SK-N-SH treated with all-trans-retinoic acid at 6 μM for 48 hours (cell line): ENCODE measurements at regions not wholly inside any gene's neighbourhood (a gene's known extent, or its start where the extent isn't known, plus 50 kb on each side); places are given as distances from the start of the nearest gene placed in this dataset.

ENCODE experiments used
- ATAC-seq: fragments of 200-7000 bp; cut with Tn5 transposase; 3 replicates; pipeline ENCODE4 v1.9.1; 2020; ENCODE audit warnings: mild to moderate bottlenecking, moderate library complexity
- ARNTL ChIP-seq: fragments of 450-650 bp; formaldehyde crosslinking; IDR thresholded peaks from 2 replicates; pipeline ENCODE4 v1.5.0; 2020; ENCODE audit warnings: low read depth, mild to moderate bottlenecking, moderate library complexity, borderline replicate concordance
- BACH2 ChIP-seq: fragments of 250-450 bp; sonication (Bioruptor Pico); IDR thresholded peaks from 2 replicates; pipeline ENCODE4 v1.9.0; 2021; ENCODE audit warnings: mild to moderate bottlenecking, borderline replicate concordance
- CSDC2 ChIP-seq: fragments of 250-450 bp; sonication (Bioruptor Pico); IDR thresholded peaks from 2 replicates; pipeline ENCODE4 v1.5.0; 2020; ENCODE audit warnings: mild to moderate bottlenecking, moderate library complexity
- ESRRG ChIP-seq: fragments of 250-450 bp; sonication (Bioruptor Pico); IDR thresholded peaks from 2 replicates; pipeline ENCODE4 v1.6.1; 2021; ENCODE audit warnings: mild to moderate bottlenecking
- GLIS3 ChIP-seq: fragments of 250-450 bp; sonication (Bioruptor Pico); IDR thresholded peaks from 2 replicates; pipeline ENCODE4 v1.5.0; 2020; ENCODE audit warnings: mild to moderate bottlenecking, moderate library complexity
- ISL1 ChIP-seq: fragments of 250-450 bp; sonication (Bioruptor Pico); IDR thresholded peaks from 2 replicates; pipeline ENCODE4 v2.1.2; 2022; ENCODE audit warnings: mild to moderate bottlenecking, moderate library complexity
- OSR1 ChIP-seq: fragments of 250-450 bp; sonication (Bioruptor Pico); IDR thresholded peaks from 2 replicates; pipeline ENCODE4 v1.8.0; 2022; ENCODE audit warnings: moderate library complexity, mild to moderate bottlenecking, inconsistent platforms
- PPARA ChIP-seq: fragments of 250-450 bp; sonication (Bioruptor Pico); IDR thresholded peaks from 2 replicates; pipeline ENCODE4 v1.5.0; 2020; ENCODE audit warnings: mild to moderate bottlenecking, borderline replicate concordance
- RARB ChIP-seq: fragments of 250-450 bp; sonication (Bioruptor Pico); IDR thresholded peaks from 2 replicates; pipeline ENCODE4 v1.8.0; 2021; ENCODE audit warnings: mild to moderate bottlenecking, moderate library complexity
- SNAI2 ChIP-seq: fragments of 250-450 bp; sonication (Bioruptor Pico); IDR thresholded peaks from 2 replicates; pipeline ENCODE4 v1.5.0; 2020; ENCODE audit warnings: mild to moderate bottlenecking, moderate library complexity
- ZC3H10 ChIP-seq: fragments of 250-450 bp; sonication (Bioruptor Pico); IDR thresholded peaks from 2 replicates; pipeline ENCODE4 v1.5.1; 2021; ENCODE audit warnings: mild to moderate bottlenecking, moderate library complexity
- ZFP3 ChIP-seq: fragments of 250-450 bp; sonication (Bioruptor Pico); IDR thresholded peaks from 2 replicates; pipeline ENCODE4 v1.5.0; 2020; ENCODE audit warnings: mild to moderate bottlenecking, moderate library complexity
- ZFP30 ChIP-seq: fragments of 450-650 bp; formaldehyde crosslinking; IDR thresholded peaks from 2 replicates; pipeline ENCODE4 v1.5.0; 2022; ENCODE audit warnings: mild to moderate bottlenecking, moderate library complexity
- ZNF565 ChIP-seq: fragments of 450-650 bp; formaldehyde crosslinking; conservative IDR thresholded peaks from 2 replicates; pipeline ENCODE4 v1.5.0; 2020; ENCODE audit warnings: low read depth, mild to moderate bottlenecking, moderate library complexity
- ZNF70 ChIP-seq: fragments of 450-650 bp; formaldehyde crosslinking; IDR thresholded peaks from 2 replicates; pipeline ENCODE4 v1.5.0; 2020; ENCODE audit warnings: mild to moderate bottlenecking, moderate library complexity
- ZNF8 ChIP-seq: fragments of 450-650 bp; formaldehyde crosslinking; IDR thresholded peaks from 2 replicates; pipeline ENCODE4 v1.5.0; 2020; ENCODE audit warnings: mild to moderate bottlenecking, moderate library complexity
- TF ChIP-seq, protein P1 (sequence below): fragments of 250-450 bp; sonication (Bioruptor Pico); IDR thresholded peaks from 2 replicates; pipeline ENCODE4 v1.8.0; 2020; ENCODE audit warnings: mild to moderate bottlenecking, moderate library complexity, borderline replicate concordance
- TF ChIP-seq, protein P2 (sequence below): fragments of 250-450 bp; sonication (Bioruptor Pico); IDR thresholded peaks from 2 replicates; pipeline ENCODE4 v1.5.0; 2020; ENCODE audit warnings: mild to moderate bottlenecking, moderate library complexity
- TF ChIP-seq, protein P3 (sequence below): fragments of 250-450 bp; sonication (Bioruptor Pico); IDR thresholded peaks from 2 replicates; pipeline ENCODE4 v1.8.0; 2021; ENCODE audit warnings: low read depth, mild to moderate bottlenecking, moderate library complexity, borderline replicate concordance
- TF ChIP-seq, protein P4 (sequence below): fragments of 250-450 bp; sonication (Bioruptor Pico); IDR thresholded peaks from 2 replicates; pipeline ENCODE4 v1.5.1; 2021; ENCODE audit warnings: mild to moderate bottlenecking, moderate library complexity

DNA sequence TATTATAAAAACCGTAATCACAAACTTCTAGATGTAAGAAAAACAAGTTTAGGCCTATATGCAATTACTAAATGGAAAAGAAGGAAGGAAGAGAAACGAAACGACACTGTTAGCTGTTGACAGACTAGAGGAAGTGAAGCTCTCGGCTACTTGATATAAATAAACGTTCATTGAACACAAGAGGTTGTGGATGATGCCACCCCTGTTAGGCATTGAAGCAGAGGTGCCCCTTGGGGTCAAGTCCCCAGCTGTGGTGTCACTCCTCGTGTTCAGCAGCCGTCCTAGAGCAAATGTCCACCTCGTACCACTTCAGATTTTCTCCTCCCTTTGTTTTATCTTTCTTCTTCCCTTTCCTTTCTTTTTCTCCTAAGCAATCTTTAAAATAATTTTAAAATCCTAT, 146.5 kb upstream of the UBE2E1 start:
- no peak for ATAC-seq
- TF ChIP-seq, protein P1, sequence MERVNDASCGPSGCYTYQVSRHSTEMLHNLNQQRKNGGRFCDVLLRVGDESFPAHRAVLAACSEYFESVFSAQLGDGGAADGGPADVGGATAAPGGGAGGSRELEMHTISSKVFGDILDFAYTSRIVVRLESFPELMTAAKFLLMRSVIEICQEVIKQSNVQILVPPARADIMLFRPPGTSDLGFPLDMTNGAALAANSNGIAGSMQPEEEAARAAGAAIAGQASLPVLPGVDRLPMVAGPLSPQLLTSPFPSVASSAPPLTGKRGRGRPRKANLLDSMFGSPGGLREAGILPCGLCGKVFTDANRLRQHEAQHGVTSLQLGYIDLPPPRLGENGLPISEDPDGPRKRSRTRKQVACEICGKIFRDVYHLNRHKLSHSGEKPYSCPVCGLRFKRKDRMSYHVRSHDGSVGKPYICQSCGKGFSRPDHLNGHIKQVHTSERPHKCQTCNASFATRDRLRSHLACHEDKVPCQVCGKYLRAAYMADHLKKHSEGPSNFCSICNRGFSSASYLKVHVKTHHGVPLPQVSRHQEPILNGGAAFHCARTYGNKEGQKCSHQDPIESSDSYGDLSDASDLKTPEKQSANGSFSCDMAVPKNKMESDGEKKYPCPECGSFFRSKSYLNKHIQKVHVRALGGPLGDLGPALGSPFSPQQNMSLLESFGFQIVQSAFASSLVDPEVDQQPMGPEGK (CRISPR knock-in tag) = no peak
- no peak for TF ChIP-seq SNAI2 (CRISPR knock-in tag)
- no peak for TF ChIP-seq CSDC2
- no peak for TF ChIP-seq ZNF565 (CRISPR knock-in tag)
- TF ChIP-seq ZNF8 (CRISPR knock-in tag) = no peak
- TF ChIP-seq OSR1 (CRISPR knock-in tag) = no peak
- TF ChIP-seq ZNF70 (CRISPR knock-in tag) = no peak
- no peak for TF ChIP-seq BACH2 (CRISPR knock-in tag)
- no peak for TF ChIP-seq ZFP30 (CRISPR knock-in tag)
- no peak for TF ChIP-seq RARB (CRISPR knock-in tag)
- no peak for TF ChIP-seq ISL1 (CRISPR knock-in tag)
- TF ChIP-seq PPARA (CRISPR knock-in tag) = no peak
- TF ChIP-seq ESRRG (CRISPR knock-in tag) = no peak
- TF ChIP-seq, protein P2, sequence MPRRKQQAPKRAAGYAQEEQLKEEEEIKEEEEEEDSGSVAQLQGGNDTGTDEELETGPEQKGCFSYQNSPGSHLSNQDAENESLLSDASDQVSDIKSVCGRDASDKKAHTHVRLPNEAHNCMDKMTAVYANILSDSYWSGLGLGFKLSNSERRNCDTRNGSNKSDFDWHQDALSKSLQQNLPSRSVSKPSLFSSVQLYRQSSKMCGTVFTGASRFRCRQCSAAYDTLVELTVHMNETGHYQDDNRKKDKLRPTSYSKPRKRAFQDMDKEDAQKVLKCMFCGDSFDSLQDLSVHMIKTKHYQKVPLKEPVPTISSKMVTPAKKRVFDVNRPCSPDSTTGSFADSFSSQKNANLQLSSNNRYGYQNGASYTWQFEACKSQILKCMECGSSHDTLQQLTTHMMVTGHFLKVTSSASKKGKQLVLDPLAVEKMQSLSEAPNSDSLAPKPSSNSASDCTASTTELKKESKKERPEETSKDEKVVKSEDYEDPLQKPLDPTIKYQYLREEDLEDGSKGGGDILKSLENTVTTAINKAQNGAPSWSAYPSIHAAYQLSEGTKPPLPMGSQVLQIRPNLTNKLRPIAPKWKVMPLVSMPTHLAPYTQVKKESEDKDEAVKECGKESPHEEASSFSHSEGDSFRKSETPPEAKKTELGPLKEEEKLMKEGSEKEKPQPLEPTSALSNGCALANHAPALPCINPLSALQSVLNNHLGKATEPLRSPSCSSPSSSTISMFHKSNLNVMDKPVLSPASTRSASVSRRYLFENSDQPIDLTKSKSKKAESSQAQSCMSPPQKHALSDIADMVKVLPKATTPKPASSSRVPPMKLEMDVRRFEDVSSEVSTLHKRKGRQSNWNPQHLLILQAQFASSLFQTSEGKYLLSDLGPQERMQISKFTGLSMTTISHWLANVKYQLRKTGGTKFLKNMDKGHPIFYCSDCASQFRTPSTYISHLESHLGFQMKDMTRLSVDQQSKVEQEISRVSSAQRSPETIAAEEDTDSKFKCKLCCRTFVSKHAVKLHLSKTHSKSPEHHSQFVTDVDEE (CRISPR knock-in tag) = no peak
- TF ChIP-seq ARNTL = no peak
- TF ChIP-seq, protein P3, sequence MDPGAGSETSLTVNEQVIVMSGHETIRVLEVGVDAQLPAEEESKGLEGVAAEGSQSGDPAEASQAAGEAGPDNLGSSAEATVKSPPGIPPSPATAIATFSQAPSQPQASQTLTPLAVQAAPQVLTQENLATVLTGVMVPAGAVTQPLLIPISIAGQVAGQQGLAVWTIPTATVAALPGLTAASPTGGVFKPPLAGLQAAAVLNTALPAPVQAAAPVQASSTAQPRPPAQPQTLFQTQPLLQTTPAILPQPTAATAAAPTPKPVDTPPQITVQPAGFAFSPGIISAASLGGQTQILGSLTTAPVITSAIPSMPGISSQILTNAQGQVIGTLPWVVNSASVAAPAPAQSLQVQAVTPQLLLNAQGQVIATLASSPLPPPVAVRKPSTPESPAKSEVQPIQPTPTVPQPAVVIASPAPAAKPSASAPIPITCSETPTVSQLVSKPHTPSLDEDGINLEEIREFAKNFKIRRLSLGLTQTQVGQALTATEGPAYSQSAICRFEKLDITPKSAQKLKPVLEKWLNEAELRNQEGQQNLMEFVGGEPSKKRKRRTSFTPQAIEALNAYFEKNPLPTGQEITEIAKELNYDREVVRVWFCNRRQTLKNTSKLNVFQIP = no peak
- no peak for TF ChIP-seq ZC3H10 (CRISPR knock-in tag)
- TF ChIP-seq, protein P4, sequence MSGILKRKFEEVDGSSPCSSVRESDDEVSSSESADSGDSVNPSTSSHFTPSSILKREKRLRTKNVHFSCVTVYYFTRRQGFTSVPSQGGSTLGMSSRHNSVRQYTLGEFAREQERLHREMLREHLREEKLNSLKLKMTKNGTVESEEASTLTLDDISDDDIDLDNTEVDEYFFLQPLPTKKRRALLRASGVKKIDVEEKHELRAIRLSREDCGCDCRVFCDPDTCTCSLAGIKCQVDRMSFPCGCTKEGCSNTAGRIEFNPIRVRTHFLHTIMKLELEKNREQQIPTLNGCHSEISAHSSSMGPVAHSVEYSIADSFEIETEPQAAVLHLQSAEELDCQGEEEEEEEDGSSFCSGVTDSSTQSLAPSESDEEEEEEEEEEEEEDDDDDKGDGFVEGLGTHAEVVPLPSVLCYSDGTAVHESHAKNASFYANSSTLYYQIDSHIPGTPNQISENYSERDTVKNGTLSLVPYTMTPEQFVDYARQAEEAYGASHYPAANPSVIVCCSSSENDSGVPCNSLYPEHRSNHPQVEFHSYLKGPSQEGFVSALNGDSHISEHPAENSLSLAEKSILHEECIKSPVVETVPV (CRISPR knock-in tag) = no peak

DNA sequence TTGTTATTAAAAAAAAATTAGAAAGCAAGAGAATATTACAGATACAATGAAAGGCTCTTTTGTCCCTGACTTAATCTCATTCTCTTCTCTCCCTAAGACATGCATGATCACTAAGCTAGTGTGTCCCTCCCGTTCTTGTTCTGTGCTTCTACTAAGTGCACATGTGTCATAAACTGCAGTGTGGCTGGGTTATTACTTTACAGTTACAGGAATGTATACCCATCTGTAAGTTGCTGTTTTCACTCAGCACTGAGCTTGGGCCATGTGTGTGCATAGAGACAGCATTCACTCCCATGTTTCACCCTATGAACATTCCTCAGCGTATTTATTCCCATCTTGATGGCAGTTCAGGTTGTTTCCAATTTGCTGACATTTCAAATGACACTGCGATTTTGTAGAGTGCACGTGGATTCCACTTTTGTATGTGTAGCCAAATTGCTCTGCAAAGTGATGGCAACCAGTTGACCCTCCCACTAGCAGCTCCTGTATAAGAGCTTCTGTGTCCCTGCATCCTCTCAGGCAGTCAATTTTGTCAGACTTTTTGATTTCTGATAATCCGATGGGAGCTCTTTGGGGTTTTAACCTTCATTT, 145.8 kb upstream of the UBE2E1 start:
- ATAC-seq = no peak
- no peak for TF ChIP-seq ZC3H10 (CRISPR knock-in tag)
- no peak for TF ChIP-seq ARNTL
- no peak for TF ChIP-seq GLIS3 (CRISPR knock-in tag)
- no peak for TF ChIP-seq SNAI2 (CRISPR knock-in tag)
- TF ChIP-seq, protein P1 (CRISPR knock-in tag) = no peak

DNA sequence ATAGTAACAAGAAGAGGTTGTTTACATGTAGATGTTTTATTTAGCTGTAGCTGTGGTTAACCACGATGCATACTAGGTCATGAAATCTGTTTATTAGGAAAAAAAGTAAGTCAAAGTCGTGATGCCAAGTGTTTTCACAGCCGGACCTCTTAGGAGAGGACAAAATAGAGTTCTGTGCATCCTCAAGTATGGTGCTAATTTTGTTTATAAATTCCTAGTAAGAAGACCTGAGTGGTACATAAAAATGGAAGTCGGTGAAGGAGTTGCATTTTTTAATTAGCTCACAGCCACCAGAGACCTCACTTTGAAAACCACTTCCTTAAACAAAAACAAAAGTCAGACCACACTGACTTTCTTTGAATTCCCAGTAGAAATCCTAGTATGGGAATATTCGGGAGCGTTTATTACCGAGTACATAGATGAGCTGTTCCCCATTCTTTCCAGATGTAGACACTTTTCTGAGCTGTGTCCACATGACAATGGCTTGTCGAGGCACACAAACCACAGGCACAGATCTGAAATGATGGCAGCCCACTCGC, 143.6 kb upstream of the UBE2E1 start:
- ATAC-seq = no peak
- TF ChIP-seq RARB (CRISPR knock-in tag) (no peak), ZNF565 (CRISPR knock-in tag) (no peak), PPARA (CRISPR knock-in tag) (no peak), OSR1 (CRISPR knock-in tag) (no peak), ZFP3 (no peak), ISL1 (CRISPR knock-in tag) (no peak)
- TF ChIP-seq, protein P3 = no peak
